HepG2 (cell line): ENCODE measurements at regions not wholly inside any gene's neighbourhood (a gene's known extent, or its start where the extent isn't known, plus 50 kb on each side); places are given as distances from the start of the nearest gene placed in this dataset.

ENCODE experiments used
- ATAC-seq: fragments of 200-7000 bp; cut with Tn5 transposase; 3 replicates; pipeline ENCODE4 v1.9.1; 2020; ENCODE audit warnings: mild to moderate bottlenecking, moderate library complexity
- BruUV-seq: library from RNA; stranded (reverse); fragments of 400-500 nt; replicated peaks from 2 replicates; lab custom pipeline; 2021; lab: Mats Ljungman, UMichigan
- CTCF ChIA-PET: fragments of 300-600 bp; formaldehyde crosslinking; extraction: SDS; loops from one replicate; lab custom pipeline; 2021; ENCODE audit warnings: low total read pairs, inconsistent platforms, low intra/inter-chr PET ratio; lab: Yijun Ruan, JAX
- POLR2A ChIA-PET: fragments of 350-600 bp; sonication (Branson Sonifier 250); formaldehyde crosslinking; loops from one replicate; lab custom pipeline; 2020; ENCODE audit warnings: antibody characterized with exemption, inconsistent platforms; lab: Yijun Ruan, JAX
- DNase-seq: peaks from one replicate; pipeline ENCODE4 v3.0.0-alpha.2; 2015; ENCODE audit warnings: low spot score
- FAIRE-seq: peaks from 3 replicates; lab custom pipeline; 2011; peaks lifted over from hg19 to GRCh38; lab: Jason Lieb, UNC
- H2AFZ ChIP-seq: one replicate; pipeline ENCODE4 v1.6.1; 2011; ENCODE audit warnings: low read length, inconsistent platforms
- H3K27ac ChIP-seq: fragments of 300-600 bp; 3 replicates; pipeline ENCODE4 v1.8.0; 2011; ENCODE audit warnings: mixed run types, mild to moderate bottlenecking, mixed read lengths, low read length, inconsistent platforms; ENCODE audit not compliant: insufficient read depth; ENCODE audit errors: extremely low read length
- H3K27me3 ChIP-seq, 2 experiments: fragments of 200-600 bp in 1 of 2; 2 replicates in 1 of 2; 3 replicates in 1 of 2; pipeline versions ENCODE4 v1.6.0 to v1.8.0; 2011; ENCODE audit warnings: low read length in 2 of 2, mild to moderate bottlenecking in 2 of 2, moderate library complexity in 2 of 2, inconsistent platforms in 1 of 2; ENCODE audit not compliant: insufficient read depth in 2 of 2, control insufficient read depth in 1 of 2
- H3K36me3 ChIP-seq, 2 experiments: fragments of 200-600 bp in 1 of 2; replicated peaks in 1 of 2; 2 replicates in 1 of 2; 3 replicates in 1 of 2; pipeline versions ENCODE4 v1.5.1 to v1.8.0; 2011; ENCODE audit warnings: low read length in 2 of 2, inconsistent platforms in 1 of 2; ENCODE audit not compliant: insufficient read depth in 2 of 2, control insufficient read depth in 1 of 2
- H3K4me1 ChIP-seq: 2 replicates; pipeline ENCODE4 v1.5.1; 2012; ENCODE audit warnings: low read length, inconsistent platforms; ENCODE audit not compliant: insufficient read depth
- H3K4me2 ChIP-seq: 2 replicates; pipeline ENCODE4 v1.6.0; 2011; ENCODE audit warnings: low read depth, low read length, inconsistent platforms
- H3K4me3 ChIP-seq, 3 experiments: fragments of 200-600 bp in 1 of 3; sonication (generic), shearing (Covaris generic) in 1 of 3; replicated peaks in 1 of 3; 2 replicates each; pipeline ENCODE4 v1.5.1; 2011 to 2016; ENCODE audit warnings: low read length in 3 of 3, inconsistent platforms in 2 of 3, low read depth in 2 of 3, mild to moderate bottlenecking in 2 of 3, control low read depth in 1 of 3, mixed read lengths in 1 of 3; ENCODE audit not compliant: insufficient read depth in 1 of 3
- H3K79me2 ChIP-seq: one replicate; pipeline ENCODE4 v1.6.1; 2011; ENCODE audit warnings: low read length, inconsistent platforms; ENCODE audit not compliant: insufficient read depth
- H3K9ac ChIP-seq: 2 replicates; pipeline ENCODE4 v1.6.0; 2011; ENCODE audit warnings: mild to moderate bottlenecking, low read depth, low read length, inconsistent platforms; ENCODE audit not compliant: insufficient read depth
- H3K9me3 ChIP-seq: 2 replicates; pipeline ENCODE4 v1.5.1; 2012; ENCODE audit warnings: mild to moderate bottlenecking, low read length
- H4K20me1 ChIP-seq: 2 replicates; pipeline ENCODE4 v1.6.0; 2011; ENCODE audit warnings: inconsistent platforms, mild to moderate bottlenecking, low read length, moderate library complexity; ENCODE audit not compliant: insufficient read depth
- EP300 ChIP-seq, 3 experiments: sonication (generic) in 1 of 3; formaldehyde crosslinking in 1 of 3; IDR thresholded peaks; 2 replicates each; pipeline versions ENCODE4 v1.5.1 to v1.6.1; 2011 to 2020; ENCODE audit warnings: low read depth in 2 of 3, low read length in 2 of 3, borderline replicate concordance in 1 of 3, improper control_type of control experiment in 1 of 3, mild to moderate bottlenecking in 1 of 3, missing genetic modification reagents in 1 of 3, moderate library complexity in 1 of 3
- FOSL1 ChIP-seq: sonication (generic); formaldehyde crosslinking; IDR thresholded peaks from 2 replicates; pipeline ENCODE4 v1.9.0; 2021; ENCODE audit warnings: missing genetic modification reagents, borderline replicate concordance
- HNRNPL ChIP-seq: fragments of 200-400 bp; formaldehyde crosslinking; IDR thresholded peaks from 2 replicates; pipeline ENCODE4 v1.6.1; 2017; ENCODE audit warnings: mild to moderate bottlenecking, low read depth, low read length
- MIER2 ChIP-seq: IDR thresholded peaks from 2 replicates; pipeline ENCODE4 v1.6.1; 2016; ENCODE audit warnings: missing biosample characterization, missing genetic modification reagents
- NFE2L2 ChIP-seq: fragments of 150-350 bp; IDR thresholded peaks from 2 replicates; pipeline ENCODE4 v1.6.1; 2014; ENCODE audit warnings: low read length
- NFRKB ChIP-seq: fragments of 450-650 bp; IDR thresholded peaks from 2 replicates; pipeline ENCODE4 v1.6.1; 2017
- ZBTB7A ChIP-seq: sonication (generic); formaldehyde crosslinking; IDR thresholded peaks from 2 replicates; pipeline ENCODE4 v1.8.0; 2022; ENCODE audit warnings: mild to moderate bottlenecking, missing genetic modification reagents
- ZNF326 ChIP-seq: sonication (generic); formaldehyde crosslinking; IDR thresholded peaks from 2 replicates; pipeline ENCODE4 v1.4.0; 2020; ENCODE audit warnings: missing genetic modification reagents, borderline replicate concordance
- ZNF589 ChIP-seq: sonication (generic); formaldehyde crosslinking; conservative IDR thresholded peaks from 2 replicates; pipeline ENCODE4 v1.8.0; 2022; ENCODE audit warnings: mild to moderate bottlenecking, moderate library complexity, missing genetic modification reagents
- ZNF710 ChIP-seq: sonication (generic); formaldehyde crosslinking; IDR thresholded peaks from 2 replicates; pipeline ENCODE4 v1.5.0; 2020; ENCODE audit warnings: mild to moderate bottlenecking, missing genetic modification reagents, borderline replicate concordance
- ZNF782 ChIP-seq: sonication (generic); formaldehyde crosslinking; IDR thresholded peaks from 2 replicates; pipeline ENCODE4 v1.4.0; 2020; ENCODE audit warnings: missing genetic modification reagents, mild to moderate bottlenecking, borderline replicate concordance
- WGBS: methylation state at CpG from one replicate; pipeline ENCODE4 v1.1.6; 2017; ENCODE audit warnings: low lambda C conversion rate; 5-methylcytosine and 5-hydroxymethylcytosine counted together
- in situ Hi-C: cut with HindIII; loops from 2 replicates; pipeline ENCODE4 v1.10.0; 2017; ENCODE audit warnings: low pct_unique_long_range_greater_than_20kb; ENCODE audit not compliant: extremely low pct_ligation_motif_present
- intact Hi-C: fragments of 100-400 bp; cut with micrococcal nuclease; formaldehyde crosslinking; loops from one replicate; pipeline ENCODE4 v1.10.0; 2022; ENCODE audit not compliant: unreplicated experiment

GRCh38 chr17:71339206-71339605, 781.6 kb upstream of the SOX9 start:
- ChIA-PET CTCF (no interaction called here), POLR2A (no interaction called here)
- H3K27me3 ChIP-seq: no peaks in the 10 kb centered on the region
- WGBS: 3% methylated on average over 1 of the region's 1 CpG
- no peak for ATAC-seq
- H3K4me3 ChIP-seq: no peak overlapping the region
- no peak overlapping the region for H3K4me2 ChIP-seq
- no peaks in the 10 kb centered on the region for H3K4me1 ChIP-seq
- intact Hi-C loops (no loop called here), in situ Hi-C loops (no loop called here)
- TF ChIP-seq ZBTB7A (CRISPR knock-in tag): no peak
- TF ChIP-seq FOSL1 (CRISPR knock-in tag): no peak
- no peak for TF ChIP-seq ZNF589 (CRISPR knock-in tag)
- TF ChIP-seq ZNF326 (CRISPR knock-in tag): no peak
- TF ChIP-seq ZNF710 (CRISPR knock-in tag): no peak
- TF ChIP-seq NFRKB: no peak
- TF ChIP-seq NFE2L2: no peak
- H3K36me3 ChIP-seq: no peaks in the 10 kb centered on the region
- H3K27ac ChIP-seq: no peak overlapping the region
- H4K20me1 ChIP-seq: no peaks in the 10 kb centered on the region
- no TSS peak for BruUV-seq
- H3K9ac ChIP-seq: no peak overlapping the region
- H2AFZ ChIP-seq: no peak overlapping the region
- no peak for FAIRE-seq
- peaks cover 34% of the 10 kb centered on the region for H3K9me3 ChIP-seq
- no peaks in the 10 kb centered on the region for H3K79me2 ChIP-seq
- DNase-seq: no peak

GRCh38 chr17:71342737-71343136, 778.1 kb upstream of the SOX9 start:
- no peak overlapping the region for H3K4me2 ChIP-seq
- no peaks in the 10 kb centered on the region for H3K27me3 ChIP-seq
- CTCF ChIA-PET: no interaction called here
- H3K79me2 ChIP-seq: no peaks in the 10 kb centered on the region
- H4K20me1 ChIP-seq: no peaks in the 10 kb centered on the region
- BruUV-seq: no TSS peak
- intact Hi-C loops: no loop called here
- H3K9me3 ChIP-seq: peaks cover 54% of the 10 kb centered on the region
- no peak overlapping the region for H2AFZ ChIP-seq
- no peak overlapping the region for H3K27ac ChIP-seq
- in situ Hi-C loops: no loop called here
- 0% methylated on average over 1 of the region's 1 CpG for WGBS
- no peaks in the 10 kb centered on the region for H3K4me1 ChIP-seq
- no peak for DNase-seq
- POLR2A ChIA-PET: no interaction called here
- H3K4me3 ChIP-seq: no peak overlapping the region
- no peak for ATAC-seq
- H3K9ac ChIP-seq: no peak overlapping the region
- no peaks in the 10 kb centered on the region for H3K36me3 ChIP-seq
- TF ChIP-seq HNRNPL (no peak), EP300 (IDR thresholded peaks at IDR 0.05; ENCODE audit: low read depth in 2 of 2, low read length in 2 of 2) (no peak), EP300 (CRISPR knock-in tag; IDR thresholded peaks at IDR 0.05; ENCODE audit: borderline replicate concordance) (no peak), MIER2 (CRISPR knock-in tag) (no peak), ZNF782 (CRISPR knock-in tag) (no peak)
- no peak for FAIRE-seq
